GM13977 (cell line): ENCODE measurements at regions not wholly inside any gene's neighbourhood (a gene's known extent, or its start where the extent isn't known, plus 50 kb on each side); places are given as distances from the start of the nearest gene placed in this dataset.
"Not testable (repeated sequence)": the region's sequence is repeated elsewhere in the genome, so short reads cannot be mapped to it uniquely, and the experiment has no call there.

Source experiments
- DNase-seq: peaks from one replicate; pipeline ENCODE4 v3.0.0; 2012; ENCODE audit warnings: low spot score
- in situ Hi-C: fragments of 300-500 bp; cut with MboI; formaldehyde crosslinking; loops from one replicate; pipeline ENCODE4 v1.12.0; 2022; ENCODE audit warnings: low sequenced_read_pairs, low pct_unique_long_range_greater_than_20kb, mixed read lengths, inconsistent platforms; ENCODE audit not compliant: unreplicated experiment
- TF ChIP-seq, protein P1 (sequence below): IDR thresholded peaks from 2 replicates; pipeline ENCODE4 v1.5.1; 2012; ENCODE audit warnings: mild to moderate bottlenecking, control low read depth; ENCODE audit not compliant: insufficient read depth; ENCODE audit errors: extremely low read depth, missing control alignments

DNA sequence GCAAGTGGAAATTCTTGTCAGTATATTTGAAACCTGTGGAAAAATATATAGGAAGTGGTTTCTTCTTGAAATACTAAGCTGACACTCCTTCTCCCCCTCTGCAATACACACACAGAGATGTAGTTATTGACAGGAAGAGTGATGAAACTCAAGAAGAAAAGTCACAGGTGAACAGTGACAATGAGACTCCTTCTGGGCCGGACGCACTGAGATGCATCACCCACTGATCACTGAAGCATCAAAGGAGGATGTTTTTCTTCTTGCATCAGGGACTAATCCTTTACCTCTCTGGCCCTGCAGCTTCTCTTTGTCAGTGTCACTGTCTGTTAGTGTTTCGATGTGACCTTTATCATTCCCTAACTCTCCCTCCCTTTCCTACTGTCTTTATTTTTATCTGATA lies 1864.2 kb upstream of the C9orf72 start:
- DNase-seq, result no peak
- in situ Hi-C loops, result no loop called here
- TF ChIP-seq, protein P1, sequence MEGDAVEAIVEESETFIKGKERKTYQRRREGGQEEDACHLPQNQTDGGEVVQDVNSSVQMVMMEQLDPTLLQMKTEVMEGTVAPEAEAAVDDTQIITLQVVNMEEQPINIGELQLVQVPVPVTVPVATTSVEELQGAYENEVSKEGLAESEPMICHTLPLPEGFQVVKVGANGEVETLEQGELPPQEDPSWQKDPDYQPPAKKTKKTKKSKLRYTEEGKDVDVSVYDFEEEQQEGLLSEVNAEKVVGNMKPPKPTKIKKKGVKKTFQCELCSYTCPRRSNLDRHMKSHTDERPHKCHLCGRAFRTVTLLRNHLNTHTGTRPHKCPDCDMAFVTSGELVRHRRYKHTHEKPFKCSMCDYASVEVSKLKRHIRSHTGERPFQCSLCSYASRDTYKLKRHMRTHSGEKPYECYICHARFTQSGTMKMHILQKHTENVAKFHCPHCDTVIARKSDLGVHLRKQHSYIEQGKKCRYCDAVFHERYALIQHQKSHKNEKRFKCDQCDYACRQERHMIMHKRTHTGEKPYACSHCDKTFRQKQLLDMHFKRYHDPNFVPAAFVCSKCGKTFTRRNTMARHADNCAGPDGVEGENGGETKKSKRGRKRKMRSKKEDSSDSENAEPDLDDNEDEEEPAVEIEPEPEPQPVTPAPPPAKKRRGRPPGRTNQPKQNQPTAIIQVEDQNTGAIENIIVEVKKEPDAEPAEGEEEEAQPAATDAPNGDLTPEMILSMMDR, result no peak

DNA sequence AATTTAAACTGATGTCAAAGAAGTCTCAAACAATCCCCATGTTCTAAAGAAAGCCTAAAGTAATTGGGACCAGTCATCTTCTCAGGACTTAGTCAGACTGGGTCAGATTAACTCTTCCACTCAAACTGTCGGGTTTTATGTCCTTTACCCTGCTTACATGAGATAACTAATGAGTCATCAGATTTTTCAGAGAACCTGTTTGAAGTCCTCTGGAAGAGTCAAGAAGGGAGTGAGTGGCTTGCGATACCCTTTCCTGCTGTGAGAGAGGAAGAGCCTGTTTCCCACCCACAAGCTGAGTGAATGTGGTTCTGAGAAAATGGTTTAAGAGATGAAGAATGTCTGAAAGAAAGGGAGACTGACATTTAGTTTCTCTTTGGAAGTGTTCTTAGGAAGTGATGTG lies 1866.7 kb upstream of the C9orf72 start:
- TF ChIP-seq, protein P1, result no peak
- in situ Hi-C loops, result no loop called here
- DNase-seq, result no peak

DNA sequence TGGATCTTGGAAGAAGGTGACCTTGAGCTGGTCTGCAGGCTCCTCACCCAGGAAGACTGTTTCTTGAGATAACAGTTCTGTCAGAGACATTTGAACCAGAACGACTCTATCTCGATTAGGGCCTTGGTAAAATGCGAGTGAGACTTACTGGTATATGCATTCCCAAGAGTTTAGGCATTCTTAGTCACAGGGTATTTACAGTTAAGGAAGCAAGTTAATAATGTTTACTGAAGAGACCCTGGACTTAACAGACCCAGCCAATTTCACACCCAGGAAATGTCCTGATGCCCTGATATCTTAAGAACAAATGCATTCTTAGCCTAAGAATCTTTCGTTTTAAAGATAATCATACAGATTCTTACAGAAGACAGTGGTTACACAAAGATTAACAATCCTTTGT lies 1867.2 kb upstream of the C9orf72 start:
- TF ChIP-seq, protein P1, result no peak
- in situ Hi-C loops, result no loop called here
- no peak for DNase-seq

DNA sequence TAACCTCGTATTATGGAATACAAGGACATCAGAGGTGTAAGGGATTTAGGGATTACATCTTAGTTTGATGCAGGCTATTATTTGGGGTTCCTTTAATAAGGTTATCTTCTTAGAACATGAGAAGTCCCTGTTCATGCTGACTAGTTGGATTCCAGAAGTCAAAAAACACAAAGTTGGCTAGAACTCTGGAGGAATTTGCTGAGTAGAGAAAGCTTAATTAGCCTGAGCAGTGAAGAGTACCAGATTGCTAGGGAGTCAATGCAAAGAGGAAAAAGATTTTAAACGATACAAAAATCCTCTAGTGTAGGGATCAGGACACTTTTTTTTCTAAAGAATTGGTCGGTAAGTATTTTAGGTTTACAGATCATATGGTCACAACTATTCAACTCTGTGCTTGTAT lies 1872.5 kb upstream of the C9orf72 start:
- DNase-seq, result no peak
- in situ Hi-C loops, result no loop called here
- TF ChIP-seq, protein P1, result no peak

DNA sequence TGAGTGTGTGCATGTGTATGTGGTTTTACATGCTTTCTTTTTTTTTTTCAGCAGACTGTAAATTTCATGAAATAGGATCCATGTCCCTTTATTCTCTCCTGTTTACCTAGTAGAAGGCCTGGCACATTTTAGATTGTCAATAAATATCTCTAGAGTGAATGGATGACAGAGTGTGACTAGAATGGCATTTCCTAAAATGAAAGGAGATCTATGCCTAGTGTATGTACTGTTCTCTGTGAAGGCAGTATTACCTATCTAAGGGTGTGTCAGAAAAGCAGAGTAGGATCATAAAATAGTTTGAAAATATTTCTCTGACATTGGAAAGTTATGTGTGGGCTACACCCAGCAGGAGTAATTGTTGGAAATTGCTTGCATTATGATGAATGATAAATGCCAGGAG lies 1876.0 kb upstream of the C9orf72 start:
- no peak for DNase-seq
- in situ Hi-C loops, result no loop called here

GRCh38 chr9:29450343-29450875 lies 1877.1 kb upstream of the C9orf72 start:
- in situ Hi-C loops, DNase-seq: not testable (repeated sequence)

More for the DNA sequence above, 1876.0 kb upstream of the C9orf72 start:
- TF ChIP-seq, protein P1, result no peak

GRCh38 chr9:29456940-29457339 lies 1883.7 kb upstream of the C9orf72 start:
- TF ChIP-seq, protein P1, result no peak
- no peak for DNase-seq
- in situ Hi-C loops, result no loop called here
